ENCODE measurements at regions not wholly inside any gene's neighbourhood (a gene's known extent, or its start where the extent isn't known, plus 50 kb on each side); places are given as distances from the start of the nearest gene placed in this dataset.

DNA sequence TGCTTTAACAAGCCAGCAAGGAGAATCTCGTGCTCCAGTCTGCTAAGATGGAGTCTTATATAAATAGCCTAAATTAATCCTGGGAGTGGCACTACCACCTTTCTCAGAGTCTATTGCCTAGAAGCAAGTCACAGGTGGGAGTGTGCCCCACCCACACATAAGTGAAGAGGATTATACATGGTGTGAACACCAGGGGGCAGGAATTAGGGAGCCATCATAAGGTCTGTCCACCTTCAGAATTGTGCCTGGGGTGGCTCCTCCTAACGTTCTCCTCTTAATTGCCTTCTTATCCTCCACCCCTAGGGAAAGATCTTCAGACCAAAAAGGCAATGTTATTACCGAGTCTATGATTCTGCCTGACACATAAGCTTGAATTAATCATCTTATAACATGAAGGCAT is 276.8 kb upstream of the SESN3 start:
- TF ChIP-seq, protein P1, sequence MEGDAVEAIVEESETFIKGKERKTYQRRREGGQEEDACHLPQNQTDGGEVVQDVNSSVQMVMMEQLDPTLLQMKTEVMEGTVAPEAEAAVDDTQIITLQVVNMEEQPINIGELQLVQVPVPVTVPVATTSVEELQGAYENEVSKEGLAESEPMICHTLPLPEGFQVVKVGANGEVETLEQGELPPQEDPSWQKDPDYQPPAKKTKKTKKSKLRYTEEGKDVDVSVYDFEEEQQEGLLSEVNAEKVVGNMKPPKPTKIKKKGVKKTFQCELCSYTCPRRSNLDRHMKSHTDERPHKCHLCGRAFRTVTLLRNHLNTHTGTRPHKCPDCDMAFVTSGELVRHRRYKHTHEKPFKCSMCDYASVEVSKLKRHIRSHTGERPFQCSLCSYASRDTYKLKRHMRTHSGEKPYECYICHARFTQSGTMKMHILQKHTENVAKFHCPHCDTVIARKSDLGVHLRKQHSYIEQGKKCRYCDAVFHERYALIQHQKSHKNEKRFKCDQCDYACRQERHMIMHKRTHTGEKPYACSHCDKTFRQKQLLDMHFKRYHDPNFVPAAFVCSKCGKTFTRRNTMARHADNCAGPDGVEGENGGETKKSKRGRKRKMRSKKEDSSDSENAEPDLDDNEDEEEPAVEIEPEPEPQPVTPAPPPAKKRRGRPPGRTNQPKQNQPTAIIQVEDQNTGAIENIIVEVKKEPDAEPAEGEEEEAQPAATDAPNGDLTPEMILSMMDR (IDR thresholded peaks at IDR 0.05; ENCODE audit: borderline replicate concordance, extremely low read depth, low read length, poor library complexity, severe bottlenecking): no peak
- no peak for TF ChIP-seq EZH2 (IDR thresholded peaks at IDR 0.05; ENCODE audit: borderline replicate concordance, low read depth, low read length, severe bottlenecking)

Data from DND-41 (cell line).